ENCODE measurements at regions not wholly inside any gene's neighbourhood (a gene's known extent, or its start where the extent isn't known, plus 50 kb on each side); places are given as distances from the start of the nearest gene placed in this dataset.

GRCh38 chr4:30904588-30904987, 184.4 kb downstream of the PCDH7 start:
- Histone ChIP-seq H3K79me2 (ENCODE audit: control insufficient read depth in 1 of 2, insufficient read depth in 2 of 2, low read length in 2 of 2) (no peaks in the 10 kb centered on the region), H2AK5ac (ENCODE audit: low read depth, low read length) (no peak overlapping the region), H3K14ac (ENCODE audit: insufficient read length) (no peak overlapping the region), H2BK20ac (ENCODE audit: low read length) (no peak overlapping the region), H3K36me3 (ENCODE audit: control insufficient read depth in 2 of 4, insufficient read depth in 4 of 4, low read length in 3 of 4) (no peaks in the 10 kb centered on the region), H4K5ac (ENCODE audit: insufficient read length, low read depth, low read length) (no peak overlapping the region), H4K8ac (ENCODE audit: extremely low read depth, insufficient read depth, low read length) (no peak overlapping the region), H3K79me1 (ENCODE audit: low read depth, low read length) (no peaks in the 10 kb centered on the region), H2BK5ac (ENCODE audit: low read depth, low read length) (no peak overlapping the region), H3K4me3 (ENCODE audit: extremely low read depth in 1 of 4, insufficient read depth in 2 of 4, low read depth in 3 of 4, low read length in 4 of 4) (no peak overlapping the region), H3K9ac (replicated peaks in 1 of 4; ENCODE audit: extremely low read depth in 1 of 4, low read depth in 3 of 4, low read length in 3 of 4) (no peak overlapping the region), H2BK12ac (ENCODE audit: low read depth, low read length) (no peak overlapping the region), H3K23me2 (ENCODE audit: low read depth, low read length) (no peaks in the 10 kb centered on the region), H4K91ac (replicated peaks; ENCODE audit: insufficient read length, low read length) (no peak overlapping the region), H3K4ac (replicated peaks; ENCODE audit: insufficient read length, low read depth, low read length) (no peak overlapping the region), H3K56ac (replicated peaks; ENCODE audit: insufficient read length, low read depth, low read length) (no peak overlapping the region), H2BK15ac (ENCODE audit: low read length) (no peak overlapping the region), H3K18ac (ENCODE audit: extremely low read depth, low read length) (no peak overlapping the region; the same call in 1 of the 2 replicates), H4K20me1 (replicated peaks in 1 of 2; ENCODE audit: control insufficient read depth in 1 of 2, insufficient read depth in 2 of 2, low read length in 2 of 2) (no peaks in the 10 kb centered on the region), H2BK120ac (replicated peaks; ENCODE audit: low read depth, low read length) (no peak overlapping the region), H3K27ac (ENCODE audit: low read depth, low read length) (no peak overlapping the region), H3K27me3 (replicated peaks in 1 of 4; ENCODE audit: control insufficient read depth in 3 of 4, extremely low read depth in 1 of 4, insufficient read depth in 3 of 4, low read length in 3 of 4) (no peaks in the 10 kb centered on the region), H3K4me2 (ENCODE audit: insufficient read depth in 1 of 2, low read depth in 2 of 2, low read length in 2 of 2) (no peak overlapping the region), H3K9me3 (ENCODE audit: insufficient read depth in 2 of 2, low read depth in 1 of 2, low read length in 1 of 2) (no peaks in the 10 kb centered on the region), H3K4me1 (replicated peaks in 1 of 4; ENCODE audit: control insufficient read depth in 3 of 4, insufficient read depth in 4 of 4, low read length in 3 of 4) (peaks cover 0 to 11% (median 1%) of the 10 kb centered on the region in 4 experiments; a peak in 1 of 7 replicates), H2AFZ (ENCODE audit: low read length) (no peak overlapping the region), H3K23ac (ENCODE audit: insufficient read length) (no peak overlapping the region)
- ChIA-PET CTCF (ENCODE audit: partially characterized antibody) (interaction anchor here (1.6 kb wide), 1 partner anchor 12 kb away, joined by 3 read pairs; no protein-coding TSS in a partner anchor), POLR2A (ENCODE audit: partially characterized antibody) (no interaction called here)
- no peak for FAIRE-seq
- DNase-seq (ENCODE audit: low read depth in 1 of 2, low spot score in 2 of 2) = no peak
- WGBS, 2 experiments (ENCODE audit: extremely low coverage in 1 of 2, insufficient coverage in 1 of 2, insufficient read length in 1 of 2, insufficient replicate concordance in 2 of 2, low coverage in 1 of 2, low lambda C conversion rate in 2 of 2, missing lambda C conversion rate in 1 of 2) = 71% methylated on average over 2 of the region's 2 CpGs; no CpG with 5 or more reads in 1 of the 2 experiments
- TF ChIP-seq TAF7 (optimal IDR thresholded peaks at IDR 0.05; ENCODE audit: borderline replicate concordance, low read depth, low read length) (no peak), E2F6 (IDR thresholded peaks at IDR 0.05) (no peak), EP300 (IDR thresholded peaks at IDR 0.05; ENCODE audit: borderline replicate concordance in 1 of 2, low read depth in 2 of 2, low read length in 2 of 2) (no peak), POLR2AphosphoS5 (IDR thresholded peaks at IDR 0.05; ENCODE audit: low read depth, low read length) (no peak)
